ENCODE measurements at regions not wholly inside any gene's neighbourhood (a gene's known extent, or its start where the extent isn't known, plus 50 kb on each side); places are given as distances from the start of the nearest gene placed in this dataset.
"Not testable (repeated sequence)": the region's sequence is repeated elsewhere in the genome, so short reads cannot be mapped to it uniquely, and the experiment has no call there.

- in situ Hi-C loops (cut with HindIII; ENCODE audit: low pct_unique_long_range_greater_than_20kb, low sequenced_read_pairs) = no loop called here
- no peak for DNase-seq (ENCODE audit: low read depth, low spot score)
Observed at GRCh38 chr2:193201583-193201982, 1006.9 kb upstream of the TMEFF2 start.

GRCh38 chr2:193199322-193199721, 1004.6 kb upstream of the TMEFF2 start:
- in situ Hi-C loops (cut with HindIII; ENCODE audit: low pct_unique_long_range_greater_than_20kb, low sequenced_read_pairs) = no loop called here
- DNase-seq (ENCODE audit: low read depth, low spot score) = no peak

GRCh38 chr2:193187816-193188215, 993.1 kb upstream of the TMEFF2 start:
- no peak for DNase-seq (ENCODE audit: low read depth, low spot score)
- in situ Hi-C loops (cut with HindIII; ENCODE audit: low pct_unique_long_range_greater_than_20kb, low sequenced_read_pairs) = no loop called here

- DNase-seq (ENCODE audit: low read depth, low spot score); in situ Hi-C loops (cut with HindIII; ENCODE audit: low pct_unique_long_range_greater_than_20kb, low sequenced_read_pairs): not testable (repeated sequence)
Observed at GRCh38 chr2:193170981-193171380, 976.2 kb upstream of the TMEFF2 start.

GRCh38 chr2:193156480-193156879, 961.7 kb upstream of the TMEFF2 start:
- in situ Hi-C loops (cut with HindIII; ENCODE audit: low pct_unique_long_range_greater_than_20kb, low sequenced_read_pairs) = no loop called here
- no peak for DNase-seq (ENCODE audit: low read depth, low spot score)

- in situ Hi-C loops (cut with HindIII; ENCODE audit: low pct_unique_long_range_greater_than_20kb, low sequenced_read_pairs) = no loop called here
- DNase-seq (ENCODE audit: low read depth, low spot score) = no peak
Observed at GRCh38 chr2:193154076-193154475, 959.3 kb upstream of the TMEFF2 start.

- in situ Hi-C loops (cut with HindIII; ENCODE audit: low pct_unique_long_range_greater_than_20kb, low sequenced_read_pairs) = no loop called here
- no peak for DNase-seq (ENCODE audit: low read depth, low spot score)
Observed at GRCh38 chr2:193153576-193153975, 958.8 kb upstream of the TMEFF2 start.

GRCh38 chr2:193142467-193142866, 947.7 kb upstream of the TMEFF2 start:
- in situ Hi-C loops (cut with HindIII; ENCODE audit: low pct_unique_long_range_greater_than_20kb, low sequenced_read_pairs); DNase-seq (ENCODE audit: low read depth, low spot score): not testable (repeated sequence)

- in situ Hi-C loops (cut with HindIII; ENCODE audit: low pct_unique_long_range_greater_than_20kb, low sequenced_read_pairs) = no loop called here
Observed at GRCh38 chr2:193141998-193142397, 947.3 kb upstream of the TMEFF2 start.

GRCh38 chr2:193140895-193141294, 946.2 kb upstream of the TMEFF2 start:
- in situ Hi-C loops (cut with HindIII; ENCODE audit: low pct_unique_long_range_greater_than_20kb, low sequenced_read_pairs) = not testable (repeated sequence)

More at GRCh38 chr2:193141998-193142397, 947.3 kb upstream of the TMEFF2 start:
- DNase-seq (ENCODE audit: low read depth, low spot score) = no peak

GRCh38 chr2:193124815-193125214, 930.1 kb upstream of the TMEFF2 start:
- in situ Hi-C loops (cut with HindIII; ENCODE audit: low pct_unique_long_range_greater_than_20kb, low sequenced_read_pairs) = no loop called here
- no peak for DNase-seq (ENCODE audit: low read depth, low spot score)

More at GRCh38 chr2:193140895-193141294, 946.2 kb upstream of the TMEFF2 start:
- DNase-seq (ENCODE audit: low read depth, low spot score) = not testable (repeated sequence)

GRCh38 chr2:193114827-193115226, 920.1 kb upstream of the TMEFF2 start:
- in situ Hi-C loops (cut with HindIII; ENCODE audit: low pct_unique_long_range_greater_than_20kb, low sequenced_read_pairs) = no loop called here
- no peak for DNase-seq (ENCODE audit: low read depth, low spot score)

- no peak for DNase-seq (ENCODE audit: low read depth, low spot score)
- in situ Hi-C loops (cut with HindIII; ENCODE audit: low pct_unique_long_range_greater_than_20kb, low sequenced_read_pairs) = no loop called here
Observed at GRCh38 chr2:193112986-193113385, 918.3 kb upstream of the TMEFF2 start.

GRCh38 chr2:193103064-193103463, 908.3 kb upstream of the TMEFF2 start:
- in situ Hi-C loops (cut with HindIII; ENCODE audit: low pct_unique_long_range_greater_than_20kb, low sequenced_read_pairs) = no loop called here
- DNase-seq (ENCODE audit: low read depth, low spot score) = no peak

GRCh38 chr2:193101591-193101990, 906.9 kb upstream of the TMEFF2 start:
- DNase-seq (ENCODE audit: low read depth, low spot score) = no peak
- in situ Hi-C loops (cut with HindIII; ENCODE audit: low pct_unique_long_range_greater_than_20kb, low sequenced_read_pairs) = no loop called here

GRCh38 chr2:193088026-193088425, 893.3 kb upstream of the TMEFF2 start:
- DNase-seq (ENCODE audit: low read depth, low spot score) = no peak
- in situ Hi-C loops (cut with HindIII; ENCODE audit: low pct_unique_long_range_greater_than_20kb, low sequenced_read_pairs) = no loop called here

GRCh38 chr2:193076995-193077394, 882.3 kb upstream of the TMEFF2 start:
- in situ Hi-C loops (cut with HindIII; ENCODE audit: low pct_unique_long_range_greater_than_20kb, low sequenced_read_pairs) = no loop called here
- DNase-seq (ENCODE audit: low read depth, low spot score) = no peak

- in situ Hi-C loops (cut with HindIII; ENCODE audit: low pct_unique_long_range_greater_than_20kb, low sequenced_read_pairs) = no loop called here
- DNase-seq (ENCODE audit: low read depth, low spot score) = no peak
Observed at GRCh38 chr2:193074933-193075332, 880.2 kb upstream of the TMEFF2 start.

- no peak for DNase-seq (ENCODE audit: low read depth, low spot score)
- in situ Hi-C loops (cut with HindIII; ENCODE audit: low pct_unique_long_range_greater_than_20kb, low sequenced_read_pairs) = no loop called here
Observed at GRCh38 chr2:193072647-193073046, 877.9 kb upstream of the TMEFF2 start.

- in situ Hi-C loops (cut with HindIII; ENCODE audit: low pct_unique_long_range_greater_than_20kb, low sequenced_read_pairs); DNase-seq (ENCODE audit: low read depth, low spot score): not testable (repeated sequence)
Observed at GRCh38 chr2:193025556-193025955, 830.8 kb upstream of the TMEFF2 start.
